Natural killer cell treated with Interleukin-12 subunit alpha and Interleukin-12 subunit beta and Interleukin-15 and Interleukin-18, amount 100 ng/mL, for 72 hours (primary cell): ENCODE measurements at regions not wholly inside any gene's neighbourhood (a gene's known extent, or its start where the extent isn't known, plus 50 kb on each side); places are given as distances from the start of the nearest gene placed in this dataset.

ENCODE experiments used
- ATAC-seq, 2 donors: fragments of 150-1000 bp; cut with Tn5 transposase in 1 of 2; sonication (Bioruptor Pico), chemical (Tn5 transposase) in 1 of 2; 2 replicates each; pipeline ENCODE4 v1.10.0; 2021
- DNase-seq: peaks from one replicate; pipeline ENCODE4 v3.0.0; 2022; ENCODE audit warnings: low spot score
- H3K27ac Mint-ChIP-seq, 2 donors: 1 replicate in 1 of 2; 2 replicates in 1 of 2; pipeline ENCODE4 v1.8.0; 2022; ENCODE audit warnings: mixed read lengths in 2 of 2, mild to moderate bottlenecking in 1 of 2, moderate library complexity in 1 of 2
- H3K27me3 Mint-ChIP-seq, 2 donors: 1 replicate in 1 of 2; 2 replicates in 1 of 2; pipeline ENCODE4 v1.8.0; 2022; ENCODE audit warnings: mixed read lengths in 2 of 2
- H3K36me3 Mint-ChIP-seq: one replicate; pipeline ENCODE4 v1.8.0; 2022; ENCODE audit warnings: mixed read lengths
- H3K4me1 Mint-ChIP-seq, 2 donors: 1 replicate in 1 of 2; 2 replicates in 1 of 2; pipeline ENCODE4 v1.8.0; 2022; ENCODE audit warnings: low read depth in 2 of 2, mixed read lengths in 2 of 2, mild to moderate bottlenecking in 1 of 2
- H3K4me3 Mint-ChIP-seq: one replicate; pipeline ENCODE4 v1.8.0; 2022; ENCODE audit warnings: mixed read lengths
- H3K9me3 Mint-ChIP-seq: 2 replicates; pipeline ENCODE4 v1.8.0; 2022; ENCODE audit warnings: mixed read lengths

GRCh38 chr7:41489885-41490284 is 213.0 kb downstream of the INHBA start:
- no peaks in the 10 kb centered on the region for H3K36me3 Mint-ChIP-seq
- H3K4me3 Mint-ChIP-seq, result no peak overlapping the region
- no peak overlapping the region for H3K27ac Mint-ChIP-seq
- H3K4me1 Mint-ChIP-seq, result no peaks in the 10 kb centered on the region
- DNase-seq (no peak), ATAC-seq (no peak)
- H3K9me3 Mint-ChIP-seq, result peaks cover 5% of the 10 kb centered on the region
- no peaks in the 10 kb centered on the region for H3K27me3 Mint-ChIP-seq

DNA sequence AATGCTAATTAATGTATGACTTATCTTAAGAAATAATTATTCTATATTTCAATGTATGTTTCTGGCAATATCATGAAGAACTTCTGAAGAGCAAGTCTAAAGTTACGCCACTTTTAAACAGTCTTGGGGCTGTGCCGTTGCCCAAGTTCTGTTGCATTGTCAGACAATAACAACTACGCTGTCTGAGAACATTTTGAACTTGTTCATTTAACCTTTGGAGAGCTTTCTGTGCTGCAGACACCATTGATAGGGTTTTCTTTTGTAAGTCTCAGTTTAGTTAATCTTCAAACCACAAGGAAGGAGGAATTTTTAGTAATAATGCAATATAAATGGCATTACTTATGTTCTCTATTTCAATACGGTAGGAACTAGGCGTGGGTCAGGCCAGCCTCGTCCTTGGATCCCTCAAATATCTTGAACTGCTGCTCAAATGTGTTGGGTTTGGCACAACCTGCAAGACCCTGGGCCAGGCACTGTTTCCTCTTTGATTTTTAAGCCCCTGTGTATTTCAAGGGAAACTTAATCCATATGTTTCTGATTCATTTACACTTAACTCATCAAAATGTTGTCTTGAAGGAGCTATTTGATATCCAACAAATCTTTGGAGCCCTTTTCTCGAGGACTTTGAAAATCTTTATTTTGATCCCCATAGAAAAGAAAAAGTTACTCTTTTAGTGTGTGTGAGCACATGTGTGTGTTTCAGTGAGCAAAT is 215.5 kb downstream of the INHBA start:
- no peaks in the 10 kb centered on the region for H3K9me3 Mint-ChIP-seq

DNA sequence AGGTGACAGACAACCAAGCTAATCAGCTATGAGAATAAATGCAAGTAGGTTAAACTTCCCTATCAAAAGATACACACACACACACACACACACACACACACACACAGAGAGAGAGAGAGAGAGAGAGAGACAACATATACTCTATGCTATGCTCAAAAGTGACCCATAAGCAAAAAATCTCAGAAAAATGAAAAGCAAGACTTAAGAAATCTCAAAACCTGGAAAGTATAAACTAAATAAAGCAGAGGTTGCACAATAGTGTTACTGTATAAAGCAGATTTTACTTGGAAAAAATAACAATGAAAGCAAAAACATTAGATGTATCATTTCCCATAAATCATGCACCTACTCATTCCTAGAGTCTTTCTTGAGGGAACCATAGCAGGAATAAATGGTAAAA is 221.5 kb downstream of the INHBA start:
- no peak for DNase-seq
- Mint-ChIP-seq H3K9me3 (peaks cover 12% of the 10 kb centered on the region), H3K27ac (no peak overlapping the region), H3K4me3 (no peak overlapping the region), H3K4me1 (no peaks in the 10 kb centered on the region), H3K36me3 (no peaks in the 10 kb centered on the region), H3K27me3 (no peaks in the 10 kb centered on the region)
- ATAC-seq, result no peak

More for the DNA sequence above, 215.5 kb downstream of the INHBA start:
- Mint-ChIP-seq H3K27ac (no peak overlapping the region), H3K27me3 (no peaks in the 10 kb centered on the region), H3K36me3 (no peaks in the 10 kb centered on the region), H3K4me1 (no peaks in the 10 kb centered on the region), H3K4me3 (no peak overlapping the region)
- DNase-seq (no peak), ATAC-seq (no peak)

- ATAC-seq, result no peak
- DNase-seq, result no peak
- Mint-ChIP-seq H3K4me1 (no peaks in the 10 kb centered on the region), H3K4me3 (no peak overlapping the region), H3K27ac (no peak overlapping the region), H3K27me3 (no peaks in the 10 kb centered on the region), H3K36me3 (no peaks in the 10 kb centered on the region), H3K9me3 (peaks cover 12% of the 10 kb centered on the region)
Observed at GRCh38 chr7:41478187-41478586, 224.7 kb downstream of the INHBA start.

GRCh38 chr7:41476460-41476803 is 226.5 kb downstream of the INHBA start:
- Mint-ChIP-seq H3K4me1 (no peaks in the 10 kb centered on the region), H3K9me3 (peaks cover 9% of the 10 kb centered on the region), H3K4me3 (no peak overlapping the region)

GRCh38 chr7:41475801-41476459 is 227.0 kb downstream of the INHBA start:
- ATAC-seq (no peak), DNase-seq (no peak)
- no peaks in the 10 kb centered on the region for H3K27me3 Mint-ChIP-seq
- H3K9me3 Mint-ChIP-seq, result peaks cover 12% of the 10 kb centered on the region
- H3K4me1 Mint-ChIP-seq, result no peaks in the 10 kb centered on the region
- H3K27ac Mint-ChIP-seq, result no peak overlapping the region
- no peak overlapping the region for H3K4me3 Mint-ChIP-seq
- H3K36me3 Mint-ChIP-seq, result no peaks in the 10 kb centered on the region

More at GRCh38 chr7:41476460-41476803, 226.5 kb downstream of the INHBA start:
- Mint-ChIP-seq H3K27me3 (no peaks in the 10 kb centered on the region), H3K27ac (no peak overlapping the region), H3K36me3 (no peaks in the 10 kb centered on the region)
- ATAC-seq (no peak), DNase-seq (no peak)

DNA sequence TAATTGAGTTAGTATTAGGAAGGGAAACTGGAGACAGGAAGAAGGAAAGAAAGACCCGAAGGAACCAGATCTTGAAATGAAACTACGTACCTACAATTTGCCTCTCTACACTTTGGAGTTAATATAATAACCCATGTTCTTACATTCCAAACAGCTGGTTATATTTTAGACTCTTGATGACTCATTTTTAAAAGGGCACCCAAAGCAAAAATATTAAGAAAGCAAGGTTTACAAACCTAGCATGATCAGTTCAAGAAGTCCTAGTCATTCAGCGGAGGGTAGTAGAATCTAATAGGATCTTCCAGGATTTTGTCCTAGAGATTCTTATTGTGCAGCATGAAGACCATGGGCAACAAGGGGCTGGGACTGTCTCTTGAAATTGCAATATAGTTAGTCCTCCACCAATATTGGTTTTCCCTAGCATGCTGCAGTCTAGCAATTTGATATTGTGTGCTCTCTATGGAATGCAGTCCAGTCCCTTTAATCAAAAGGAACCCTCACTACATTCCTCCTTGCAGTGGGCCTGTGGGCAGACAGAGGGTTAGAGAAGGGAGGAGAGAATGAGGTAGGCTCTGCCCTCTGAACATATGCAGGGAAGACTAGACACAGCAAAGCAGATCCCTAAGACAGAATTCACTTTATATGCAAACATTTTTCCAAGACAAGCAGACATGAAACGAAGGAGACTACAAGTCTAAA is 230.3 kb downstream of the INHBA start:
- DNase-seq, result no peak
- H3K27me3 Mint-ChIP-seq, result peaks cover 0 to 2% of the 10 kb centered on the region in 2 donors
- no peak for ATAC-seq
- no peaks in the 10 kb centered on the region for H3K36me3 Mint-ChIP-seq
- no peak overlapping the region for H3K4me3 Mint-ChIP-seq
- H3K4me1 Mint-ChIP-seq, result no peaks in the 10 kb centered on the region
- H3K27ac Mint-ChIP-seq, result no peak overlapping the region
- H3K9me3 Mint-ChIP-seq, result peaks cover 6% of the 10 kb centered on the region

DNA sequence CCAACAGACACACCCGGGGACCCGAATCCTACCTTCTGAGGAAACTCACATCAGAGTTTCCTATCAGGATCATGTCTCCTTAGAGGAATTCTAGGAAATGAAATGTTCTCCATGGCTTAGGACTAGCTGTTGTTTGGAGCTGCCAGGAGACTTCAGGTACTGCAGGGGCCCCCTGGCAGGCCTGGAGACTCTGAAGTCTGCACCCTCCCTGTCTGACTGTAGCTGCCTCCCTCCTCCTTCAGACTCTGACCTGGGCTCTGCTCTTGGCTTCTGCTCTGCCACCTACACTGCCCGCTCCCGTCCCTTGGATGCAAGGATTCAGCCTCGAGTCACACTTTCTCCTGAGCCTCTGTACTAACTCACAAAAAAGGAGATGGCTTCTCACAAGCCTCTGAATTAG is 232.8 kb downstream of the INHBA start:
- Mint-ChIP-seq H3K4me3 (no peak overlapping the region), H3K4me1 (no peaks in the 10 kb centered on the region), H3K36me3 (no peaks in the 10 kb centered on the region), H3K27ac (no peak overlapping the region), H3K9me3 (peaks cover 6% of the 10 kb centered on the region), H3K27me3 (peaks cover 0 to 4% of the 10 kb centered on the region in 2 donors)
- ATAC-seq (no peak), DNase-seq (no peak)

- peaks cover 13% of the 10 kb centered on the region for H3K9me3 Mint-ChIP-seq
- H3K36me3 Mint-ChIP-seq, result no peaks in the 10 kb centered on the region
- no peak overlapping the region for H3K27ac Mint-ChIP-seq
- ATAC-seq (no peak), DNase-seq (no peak)
- H3K4me3 Mint-ChIP-seq, result no peak overlapping the region
- H3K4me1 Mint-ChIP-seq, result no peaks in the 10 kb centered on the region
- peaks cover 0 to 4% of the 10 kb centered on the region in 2 donors for H3K27me3 Mint-ChIP-seq
Observed at GRCh38 chr7:41467596-41467995, 235.3 kb downstream of the INHBA start.

DNA sequence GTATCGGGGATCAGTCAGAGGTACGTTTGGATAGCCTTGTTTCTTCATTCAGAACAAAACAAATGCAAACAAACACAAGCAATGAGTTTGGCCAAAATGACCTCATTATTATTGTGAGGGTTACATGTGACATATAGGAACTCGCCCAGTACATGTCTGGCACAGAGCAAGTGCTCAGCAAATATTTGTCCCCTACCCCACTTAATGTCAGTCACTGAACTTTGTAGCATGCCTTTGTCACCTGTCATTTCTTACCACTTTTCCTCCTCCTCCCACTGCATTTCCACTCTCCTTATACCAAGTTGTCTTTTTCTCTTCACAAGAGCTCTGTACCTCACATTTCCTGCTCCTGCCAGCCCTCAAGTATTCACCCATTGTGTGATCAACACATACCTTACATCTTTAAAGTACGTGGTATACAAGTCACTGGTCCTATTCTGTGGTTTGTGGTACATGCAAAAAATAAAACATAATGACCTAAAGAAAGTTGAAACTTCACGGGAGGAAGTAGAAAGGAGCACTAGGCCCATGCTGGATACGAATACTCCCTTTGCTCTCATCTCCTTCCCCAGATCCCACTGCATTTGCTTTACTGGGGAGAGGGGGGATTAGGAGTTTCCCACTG is 236.0 kb downstream of the INHBA start:
- ATAC-seq (no peak), DNase-seq (no peak)
- Mint-ChIP-seq H3K9me3 (peaks cover 13% of the 10 kb centered on the region), H3K4me1 (no peaks in the 10 kb centered on the region), H3K27ac (no peak overlapping the region), H3K27me3 (peaks cover 0 to 4% of the 10 kb centered on the region in 2 donors), H3K36me3 (no peaks in the 10 kb centered on the region), H3K4me3 (no peak overlapping the region)

- peaks cover 10% of the 10 kb centered on the region for H3K9me3 Mint-ChIP-seq
- DNase-seq, result no peak
- H3K4me3 Mint-ChIP-seq, result no peak overlapping the region
Observed at GRCh38 chr7:41465571-41465970, 237.3 kb downstream of the INHBA start.

GRCh38 chr7:41463770-41464470 is 239.0 kb downstream of the INHBA start:
- DNase-seq (no peak), ATAC-seq (no peak)
- Mint-ChIP-seq H3K27me3 (peaks cover 0 to 4% of the 10 kb centered on the region in 2 donors), H3K9me3 (peaks cover 10% of the 10 kb centered on the region), H3K36me3 (no peaks in the 10 kb centered on the region), H3K4me3 (no peak overlapping the region), H3K27ac (no peak overlapping the region), H3K4me1 (no peaks in the 10 kb centered on the region)

More at GRCh38 chr7:41465571-41465970, 237.3 kb downstream of the INHBA start:
- no peaks in the 10 kb centered on the region for H3K36me3 Mint-ChIP-seq
- H3K27ac Mint-ChIP-seq, result no peak overlapping the region
- H3K27me3 Mint-ChIP-seq, result peaks cover 0 to 4% of the 10 kb centered on the region in 2 donors
- no peak for ATAC-seq
- H3K4me1 Mint-ChIP-seq, result no peaks in the 10 kb centered on the region

GRCh38 chr7:41459623-41460261 is 243.1 kb downstream of the INHBA start:
- H3K4me3 Mint-ChIP-seq, result no peak overlapping the region
- no peaks in the 10 kb centered on the region for H3K36me3 Mint-ChIP-seq
- no peaks in the 10 kb centered on the region for H3K4me1 Mint-ChIP-seq
- no peak for DNase-seq
- peaks cover 14% of the 10 kb centered on the region for H3K9me3 Mint-ChIP-seq
- H3K27me3 Mint-ChIP-seq, result no peaks in the 10 kb centered on the region
- no peak for ATAC-seq
- H3K27ac Mint-ChIP-seq, result no peak overlapping the region
